IMR-90 (cell line): ENCODE measurements at regions not wholly inside any gene's neighbourhood (a gene's known extent, or its start where the extent isn't known, plus 50 kb on each side); places are given as distances from the start of the nearest gene placed in this dataset.

Source experiments
- ATAC-seq: fragments of 200-7000 bp; cut with Tn5 transposase; 2 replicates; pipeline ENCODE4 v1.9.1; 2020; ENCODE audit warnings: low read depth, mild to moderate bottlenecking, moderate library complexity
- BruUV-seq: library from RNA; stranded (reverse); fragments of 400-500 nt; replicated peaks from 2 replicates; lab custom pipeline; 2021; lab: Mats Ljungman, UMichigan
- CTCF ChIA-PET: fragments of 300-600 bp; formaldehyde crosslinking; extraction: SDS; loops from one replicate; lab custom pipeline; 2021; ENCODE audit warnings: antibody characterized with exemption; lab: Yijun Ruan, JAX
- POLR2A ChIA-PET: fragments of 300-600 bp; sonication (Branson Sonifier 250); formaldehyde crosslinking; loops from one replicate; lab custom pipeline; 2022; ENCODE audit warnings: antibody characterized with exemption; ENCODE audit not compliant: unreplicated experiment; lab: Charles Lee
- DNase-seq: peaks from one replicate; pipeline ENCODE4 v3.0.0; 2013
- H2AFZ ChIP-seq: replicated peaks from 2 replicates; pipeline ENCODE3; 2013; ENCODE audit warnings: low read length, mild to moderate bottlenecking; ENCODE audit not compliant: poor library complexity
- H2AK5ac ChIP-seq: 2 replicates; pipeline ENCODE4 v1.6.1; 2013; ENCODE audit warnings: low read depth, low read length, inconsistent platforms
- H2AK9ac ChIP-seq: replicated peaks from 2 replicates; pipeline ENCODE3; 2013; ENCODE audit warnings: mild to moderate bottlenecking, low read depth, low read length, moderate library complexity; ENCODE audit not compliant: poor library complexity
- H2BK120ac ChIP-seq: 2 replicates; pipeline ENCODE4 v1.6.1; 2013; ENCODE audit warnings: low read depth, low read length, inconsistent platforms
- H2BK15ac ChIP-seq: 3 replicates; pipeline ENCODE4 v1.6.1; 2013; ENCODE audit warnings: low read depth, low read length, inconsistent platforms
- H2BK20ac ChIP-seq: 2 replicates; pipeline ENCODE4 v1.6.1; 2013; ENCODE audit warnings: low read depth, mild to moderate bottlenecking, inconsistent platforms, low read length, moderate library complexity
- H2BK5ac ChIP-seq: 2 replicates; pipeline ENCODE4 v1.6.1; 2013; ENCODE audit warnings: mild to moderate bottlenecking, low read depth, low read length, inconsistent platforms; ENCODE audit not compliant: poor library complexity, severe bottlenecking
- H3K14ac ChIP-seq: replicated peaks from 2 replicates; pipeline ENCODE4 v1.6.1; 2013; ENCODE audit warnings: low read depth, low read length, inconsistent platforms
- H3K18ac ChIP-seq: 2 replicates; pipeline ENCODE4 v1.6.1; 2013; ENCODE audit warnings: low read depth, low read length, control low read depth
- H3K23ac ChIP-seq: 2 replicates; pipeline ENCODE4 v1.6.1; 2013; ENCODE audit warnings: low read depth, low read length, inconsistent platforms
- H3K27ac ChIP-seq: 2 replicates; pipeline ENCODE4 v1.5.1; 2013; ENCODE audit warnings: mild to moderate bottlenecking, control low read depth, low read length; ENCODE audit not compliant: insufficient read depth
- H3K27me3 ChIP-seq: 2 replicates; pipeline ENCODE4 v1.6.1; 2013; ENCODE audit warnings: low read length; ENCODE audit not compliant: control insufficient read depth, insufficient read depth
- H3K36me3 ChIP-seq: 2 replicates; pipeline ENCODE4 v1.6.1; 2013; ENCODE audit warnings: low read length, mixed read lengths; ENCODE audit not compliant: control insufficient read depth, insufficient read depth
- H3K4ac ChIP-seq: 2 replicates; pipeline ENCODE4 v1.6.1; 2013; ENCODE audit warnings: low read depth, low read length, inconsistent platforms
- H3K4me1 ChIP-seq: 2 replicates; pipeline ENCODE4 v1.6.1; 2013; ENCODE audit warnings: low read length, mixed read lengths; ENCODE audit not compliant: control insufficient read depth, insufficient read depth
- H3K4me2 ChIP-seq: 2 replicates; pipeline ENCODE4 v1.6.1; 2013; ENCODE audit warnings: low read depth, mild to moderate bottlenecking, control low read depth, low read length, moderate library complexity
- H3K4me3 ChIP-seq: 2 replicates; pipeline ENCODE4 v1.5.1; 2013; ENCODE audit warnings: low read depth, mild to moderate bottlenecking, control low read depth, low read length, moderate library complexity; ENCODE audit not compliant: insufficient read depth
- H3K56ac ChIP-seq: 2 replicates; pipeline ENCODE4 v1.6.1; 2013; ENCODE audit warnings: low read length, inconsistent platforms; ENCODE audit not compliant: insufficient read depth; ENCODE audit errors: extremely low read depth
- H3K79me1 ChIP-seq, 2 experiments: 2 replicates each; pipeline ENCODE4 v1.6.1; 2013; ENCODE audit warnings: low read length in 2 of 2, inconsistent platforms in 1 of 2, low read depth in 1 of 2
- H3K9ac ChIP-seq: 2 replicates; pipeline ENCODE4 v1.6.1; 2013; ENCODE audit warnings: low read depth, low read length, control low read depth
- H3K9me1 ChIP-seq: 2 replicates; pipeline ENCODE4 v1.6.1; 2013; ENCODE audit warnings: low read length, inconsistent platforms; ENCODE audit not compliant: insufficient read depth
- H3K9me3 ChIP-seq: 2 replicates; pipeline ENCODE4 v1.6.1; 2013; ENCODE audit warnings: low read length; ENCODE audit not compliant: control insufficient read depth, insufficient read depth
- H4K20me1 ChIP-seq: 2 replicates; pipeline ENCODE4 v1.6.1; 2013; ENCODE audit warnings: low read length, inconsistent platforms; ENCODE audit not compliant: insufficient read depth
- H4K5ac ChIP-seq: 2 replicates; pipeline ENCODE4 v1.6.1; 2013; ENCODE audit warnings: mild to moderate bottlenecking, low read depth, low read length, control low read depth
- H4K8ac ChIP-seq, 2 experiments: 2 replicates each; pipeline ENCODE4 v1.6.1; 2013; ENCODE audit warnings: low read depth in 2 of 2, low read length in 2 of 2, control low read depth in 1 of 2, inconsistent platforms in 1 of 2
- H4K91ac ChIP-seq: 2 replicates; pipeline ENCODE4 v1.6.1; 2013; ENCODE audit warnings: low read depth, low read length, inconsistent platforms; ENCODE audit not compliant: insufficient read depth
- CEBPB ChIP-seq: IDR thresholded peaks from 2 replicates; pipeline ENCODE4 v1.6.1; 2012; ENCODE audit warnings: low read depth, low read length, improper control_type of control experiment
- CHD1 ChIP-seq: IDR thresholded peaks from 2 replicates; pipeline ENCODE4 v1.6.1; 2012; ENCODE audit warnings: low read depth, low read length, improper control_type of control experiment
- FOS ChIP-seq: fragments of 150-350 bp; IDR thresholded peaks from 2 replicates; pipeline ENCODE4 v1.6.1; 2016; ENCODE audit warnings: low read depth, low read length
- MAZ ChIP-seq: IDR thresholded peaks from 2 replicates; pipeline ENCODE4 v1.6.1; 2012; ENCODE audit warnings: low read depth, mild to moderate bottlenecking, low read length, improper control_type of control experiment, moderate library complexity, borderline replicate concordance
- NFE2L2 ChIP-seq: fragments of 150-350 bp; IDR thresholded peaks from 2 replicates; pipeline ENCODE4 v1.6.1; 2016; ENCODE audit warnings: low read depth, mild to moderate bottlenecking, low read length
- POLR2A ChIP-seq: IDR thresholded peaks from 2 replicates; pipeline ENCODE4 v1.6.1; 2012; ENCODE audit warnings: mild to moderate bottlenecking, low read depth, low read length
- RAD21 ChIP-seq: IDR thresholded peaks from 2 replicates; pipeline ENCODE4 v1.6.1; 2012; ENCODE audit warnings: low read length, improper control_type of control experiment
- SMC3 ChIP-seq: fragments of 150-350 bp; IDR thresholded peaks from 2 replicates; pipeline ENCODE4 v1.6.1; 2016; ENCODE audit warnings: low read depth, mild to moderate bottlenecking, antibody characterized with exemption, low read length, moderate library complexity
- WGBS, 2 experiments: methylation state at CpG; one replicate each; pipeline versions ENCODE4 v1.1.5 to v1.1.7; 2013; ENCODE audit warnings: missing lambda C conversion rate in 2 of 2; ENCODE audit not compliant: insufficient read length in 1 of 2; ENCODE audit errors: extremely low coverage in 2 of 2; 5-methylcytosine and 5-hydroxymethylcytosine counted together
- dilution Hi-C: fragments of 300-500 bp; cut with HindIII; formaldehyde crosslinking; loops from one replicate; pipeline ENCODE4 v1.14.3; 2018; ENCODE audit warnings: low sequenced_read_pairs; ENCODE audit not compliant: unreplicated experiment
- in situ Hi-C: fragments of 300-500 bp; cut with MboI; formaldehyde crosslinking; loops from 3 replicates; pipeline ENCODE4 v1.14.3; 2019; ENCODE audit warnings: low sequenced_read_pairs, inconsistent platforms, mixed read lengths
- intact Hi-C: fragments of 100-400 bp; cut with micrococcal nuclease; formaldehyde crosslinking; loops from 2 replicates; pipeline ENCODE4 v1.10.0; 2022
- TF ChIP-seq, protein P1 (sequence below): conservative IDR thresholded peaks from 2 replicates; pipeline ENCODE4 v1.5.1; 2012; ENCODE audit warnings: mild to moderate bottlenecking, low read depth, low read length, improper control_type of control experiment
- TF ChIP-seq, protein P2 (sequence below): fragments of 150-350 bp; IDR thresholded peaks from 2 replicates; pipeline ENCODE4 v1.6.1; 2017; ENCODE audit warnings: mild to moderate bottlenecking, antibody characterized with exemption, low read length, low read depth

DNA sequence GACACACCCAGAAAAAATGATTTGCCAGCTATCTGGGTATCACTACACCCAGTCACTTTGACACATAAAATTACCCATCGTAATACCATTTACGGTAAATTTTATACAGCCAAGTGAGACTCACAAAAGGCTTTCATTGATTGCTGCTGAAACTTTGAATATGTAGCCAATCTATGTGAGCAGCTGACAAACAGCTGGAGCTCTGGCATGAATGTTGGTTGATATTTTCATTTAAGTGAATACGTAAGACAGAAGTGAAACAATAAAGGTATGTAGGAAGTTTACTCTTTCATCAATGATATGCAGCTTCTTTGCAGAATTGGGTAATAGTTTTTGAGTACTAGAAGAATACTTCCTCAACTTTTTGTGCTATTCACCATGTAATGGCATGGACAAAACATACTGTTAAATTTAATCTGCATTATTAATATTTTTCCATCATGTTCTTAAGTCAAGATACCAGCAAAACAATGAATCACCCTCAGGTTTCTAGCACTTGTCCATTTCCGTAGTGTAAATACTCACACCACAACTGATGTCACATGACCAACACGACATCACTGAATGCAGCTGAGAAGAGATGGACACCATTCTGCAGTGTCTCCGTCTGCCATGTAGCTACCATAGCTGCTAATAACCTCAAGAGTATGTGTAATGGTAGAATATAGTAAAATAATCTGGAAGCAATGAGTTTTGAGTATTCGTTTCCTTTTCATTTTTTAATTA, 205.9 kb upstream of the HES1 start:
- intact Hi-C loops (no loop called here), in situ Hi-C loops (no loop called here), dilution Hi-C loops (no loop called here)
- H3K79me1 ChIP-seq = no peaks in the 10 kb centered on the region
- no peak overlapping the region for H3K56ac ChIP-seq
- no peaks in the 10 kb centered on the region for H3K9me1 ChIP-seq
- no peak overlapping the region for H3K9ac ChIP-seq
- ChIA-PET CTCF (interaction anchor here (0.8 kb wide), 1 partner anchor 9 kb away, joined by 4 read pairs; no protein-coding TSS in a partner anchor), POLR2A (no interaction called here)
- H4K8ac ChIP-seq = no peak overlapping the region
- no peaks in the 10 kb centered on the region for H3K4me1 ChIP-seq
- no peak overlapping the region for H2AFZ ChIP-seq
- DNase-seq (no peak), ATAC-seq (no peak)
- TF ChIP-seq CEBPB (no peak), POLR2A (no peak), SMC3 (no peak), FOS (no peak), CHD1 (no peak), RAD21 (no peak), MAZ (no peak), NFE2L2 (no peak)
- TF ChIP-seq, protein P1, sequence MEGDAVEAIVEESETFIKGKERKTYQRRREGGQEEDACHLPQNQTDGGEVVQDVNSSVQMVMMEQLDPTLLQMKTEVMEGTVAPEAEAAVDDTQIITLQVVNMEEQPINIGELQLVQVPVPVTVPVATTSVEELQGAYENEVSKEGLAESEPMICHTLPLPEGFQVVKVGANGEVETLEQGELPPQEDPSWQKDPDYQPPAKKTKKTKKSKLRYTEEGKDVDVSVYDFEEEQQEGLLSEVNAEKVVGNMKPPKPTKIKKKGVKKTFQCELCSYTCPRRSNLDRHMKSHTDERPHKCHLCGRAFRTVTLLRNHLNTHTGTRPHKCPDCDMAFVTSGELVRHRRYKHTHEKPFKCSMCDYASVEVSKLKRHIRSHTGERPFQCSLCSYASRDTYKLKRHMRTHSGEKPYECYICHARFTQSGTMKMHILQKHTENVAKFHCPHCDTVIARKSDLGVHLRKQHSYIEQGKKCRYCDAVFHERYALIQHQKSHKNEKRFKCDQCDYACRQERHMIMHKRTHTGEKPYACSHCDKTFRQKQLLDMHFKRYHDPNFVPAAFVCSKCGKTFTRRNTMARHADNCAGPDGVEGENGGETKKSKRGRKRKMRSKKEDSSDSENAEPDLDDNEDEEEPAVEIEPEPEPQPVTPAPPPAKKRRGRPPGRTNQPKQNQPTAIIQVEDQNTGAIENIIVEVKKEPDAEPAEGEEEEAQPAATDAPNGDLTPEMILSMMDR = no peak
- TF ChIP-seq, protein P2, sequence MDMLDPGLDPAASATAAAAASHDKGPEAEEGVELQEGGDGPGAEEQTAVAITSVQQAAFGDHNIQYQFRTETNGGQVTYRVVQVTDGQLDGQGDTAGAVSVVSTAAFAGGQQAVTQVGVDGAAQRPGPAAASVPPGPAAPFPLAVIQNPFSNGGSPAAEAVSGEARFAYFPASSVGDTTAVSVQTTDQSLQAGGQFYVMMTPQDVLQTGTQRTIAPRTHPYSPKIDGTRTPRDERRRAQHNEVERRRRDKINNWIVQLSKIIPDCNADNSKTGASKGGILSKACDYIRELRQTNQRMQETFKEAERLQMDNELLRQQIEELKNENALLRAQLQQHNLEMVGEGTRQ = no peak
- peaks cover 11% of the 10 kb centered on the region for H3K27me3 ChIP-seq
- no peak overlapping the region for H2AK5ac ChIP-seq
- H3K4me3 ChIP-seq = no peak overlapping the region
- WGBS, 2 experiments = no CpG with 5 or more reads among the region's 7 CpGs
- no peak overlapping the region for H2BK20ac ChIP-seq
- H3K36me3 ChIP-seq = no peaks in the 10 kb centered on the region
- H2BK120ac ChIP-seq = no peak overlapping the region
- H3K4me2 ChIP-seq = no peak overlapping the region
- no peak overlapping the region for H4K91ac ChIP-seq
- BruUV-seq = no TSS peak
- H4K5ac ChIP-seq = no peak overlapping the region
- no peak overlapping the region for H2BK15ac ChIP-seq
- H2AK9ac ChIP-seq = no peak overlapping the region
- H3K9me3 ChIP-seq = no peaks in the 10 kb centered on the region
- H3K4ac ChIP-seq = no peak overlapping the region
- no peak overlapping the region for H3K27ac ChIP-seq
- H3K18ac ChIP-seq = no peak overlapping the region
- H3K14ac ChIP-seq = no peak overlapping the region
- no peaks in the 10 kb centered on the region for H4K20me1 ChIP-seq
- no peak overlapping the region for H3K23ac ChIP-seq
- H2BK5ac ChIP-seq = no peak overlapping the region
